NCI-H1417 (cell line): ENCODE measurements at regions not wholly inside any gene's neighbourhood (a gene's known extent, or its start where the extent isn't known, plus 50 kb on each side); places are given as distances from the start of the nearest gene placed in this dataset.
A peak's percentile ranks its signal among the peaks of the same experiment; 100 is the strongest.

Source experiments
- DNase-seq, 3 experiments: peaks; one replicate each; lab custom pipeline; 2025; lab: John Stamatoyannopoulos, UW

DNA sequence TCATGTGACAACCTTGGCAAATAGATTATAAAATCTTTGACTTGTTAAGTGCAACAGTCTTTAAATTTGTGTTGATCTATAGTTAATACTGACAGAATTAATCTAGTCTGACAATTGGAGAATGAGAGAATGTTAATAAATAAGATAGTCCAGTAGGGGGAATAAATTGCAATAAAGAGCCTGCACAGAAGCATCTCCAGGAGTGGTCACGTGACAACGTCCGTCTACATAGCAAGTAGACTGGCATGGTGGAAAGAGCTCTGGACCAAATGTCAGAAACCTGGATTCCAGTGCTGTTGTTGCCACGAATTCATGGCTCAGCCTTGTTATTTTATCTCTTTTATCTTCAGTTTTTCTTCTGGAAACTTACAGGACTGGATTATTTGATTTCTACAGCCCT lies 436.5 kb downstream of the RAB28 start:
- DNase-seq: no peak

DNA sequence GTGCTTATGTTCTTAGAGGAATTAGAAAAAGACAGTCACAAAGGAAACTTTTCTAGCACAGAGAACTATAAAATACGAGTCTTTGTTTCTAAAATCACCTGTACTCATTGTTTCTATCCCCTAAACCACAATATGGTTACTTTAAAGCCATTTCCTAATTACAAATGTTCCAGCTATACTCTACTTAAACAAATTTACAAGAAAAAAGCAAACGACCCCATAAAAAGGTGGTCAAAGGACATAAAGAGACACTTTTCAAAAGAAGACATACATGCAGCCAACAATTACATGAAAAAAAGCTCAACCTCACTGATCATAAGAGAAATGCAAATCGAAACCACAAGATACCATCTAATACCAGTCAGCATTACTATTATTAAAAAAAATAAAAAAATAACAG lies 447.3 kb downstream of the RAB28 start:
- no peak for DNase-seq

DNA sequence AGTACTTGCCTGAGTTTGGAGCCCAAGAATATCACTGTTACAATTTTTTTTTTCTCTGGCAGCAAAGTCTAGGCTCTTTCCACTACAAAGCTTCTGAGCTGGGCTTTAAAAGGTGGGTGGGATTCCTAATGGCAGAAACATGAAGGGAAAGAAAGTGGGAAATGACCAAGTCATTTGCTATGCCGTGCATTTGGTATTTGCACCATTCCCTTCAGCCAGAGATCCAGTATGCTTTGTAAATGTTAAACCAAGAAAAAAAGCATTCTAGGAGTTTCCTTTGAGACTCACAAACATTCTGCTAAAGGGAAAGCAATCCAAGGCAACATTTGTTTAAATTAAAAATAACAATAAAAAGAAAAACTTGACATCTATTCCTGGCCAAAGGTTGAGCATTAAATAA lies 451.2 kb downstream of the RAB28 start:
- no peak for DNase-seq

DNA sequence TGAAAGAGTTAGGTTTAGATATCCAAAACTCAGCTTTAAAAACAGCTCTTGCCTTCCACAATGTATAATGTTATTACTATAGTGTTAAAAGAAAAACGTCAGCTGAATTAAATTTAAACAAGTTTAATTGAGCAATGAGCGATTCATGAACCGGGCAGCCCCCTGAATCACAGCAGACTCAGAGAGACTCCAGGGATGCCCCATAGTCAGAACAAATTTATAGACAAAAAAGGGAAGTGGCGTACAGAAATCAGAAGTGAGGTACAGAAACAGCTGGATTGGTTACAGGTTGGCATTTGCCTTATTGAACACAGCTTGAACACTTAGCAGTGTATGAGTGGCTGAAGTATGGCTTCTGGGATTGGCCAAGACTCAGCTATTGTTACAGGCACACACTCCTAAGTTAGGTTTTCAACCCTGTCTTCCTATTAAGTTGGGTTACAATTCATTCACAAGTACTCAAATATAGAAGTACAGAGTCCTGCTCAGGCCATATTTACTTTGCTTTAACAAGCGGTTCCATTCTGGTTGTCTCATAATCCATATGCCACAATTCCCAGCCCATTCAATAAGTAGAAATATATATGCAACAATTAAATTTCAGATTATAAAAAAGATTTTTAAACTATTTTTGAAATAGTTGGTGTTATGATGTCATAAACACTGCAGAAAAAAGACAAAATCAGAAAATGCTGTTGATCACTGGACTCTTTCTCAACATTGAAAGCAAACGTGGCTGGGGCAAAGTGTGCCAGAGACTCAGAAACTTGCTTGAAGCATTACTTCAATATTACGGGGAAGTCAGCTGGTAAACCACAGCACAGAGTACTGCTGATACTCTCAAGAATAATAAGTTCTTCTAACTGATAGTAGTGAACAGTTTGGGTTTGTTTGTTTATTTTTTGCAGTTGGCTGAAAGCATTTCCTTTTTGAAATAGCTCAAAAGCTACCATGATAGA lies 459.7 kb downstream of the RAB28 start:
- no peak for DNase-seq

DNA sequence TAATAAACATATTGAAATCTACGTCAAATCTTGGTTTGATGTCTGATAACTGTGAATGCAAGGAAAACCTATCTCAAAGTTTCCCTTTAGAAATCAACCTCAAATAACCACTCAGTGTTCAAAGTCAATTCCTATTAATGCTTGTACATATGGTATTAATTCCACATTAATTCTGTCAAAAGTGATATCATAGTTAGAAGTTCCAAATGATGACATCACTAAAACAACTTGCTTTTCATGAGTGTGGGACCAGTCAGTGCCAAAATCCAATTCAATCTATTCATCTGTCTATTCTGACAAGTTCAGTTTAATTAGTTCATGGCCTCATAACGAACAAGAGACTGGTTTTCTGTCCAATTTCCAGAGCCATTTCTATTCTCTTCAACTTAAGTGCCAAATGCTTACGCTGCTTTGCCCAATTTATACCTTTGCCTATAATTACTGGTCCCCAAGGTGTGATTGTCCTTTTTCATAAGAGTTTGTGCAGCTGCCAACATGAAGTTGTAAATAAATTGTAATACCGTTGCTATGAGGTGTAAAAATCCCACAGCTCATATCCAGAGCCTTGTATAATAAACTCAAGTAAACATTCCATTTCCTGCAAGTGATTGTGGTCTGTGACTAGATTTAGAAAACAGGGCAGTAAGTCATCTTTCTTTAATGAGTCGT lies 476.2 kb downstream of the RAB28 start:
- DNase-seq: peak in 2 of 3 experiments; percentile 61 to 92

DNA sequence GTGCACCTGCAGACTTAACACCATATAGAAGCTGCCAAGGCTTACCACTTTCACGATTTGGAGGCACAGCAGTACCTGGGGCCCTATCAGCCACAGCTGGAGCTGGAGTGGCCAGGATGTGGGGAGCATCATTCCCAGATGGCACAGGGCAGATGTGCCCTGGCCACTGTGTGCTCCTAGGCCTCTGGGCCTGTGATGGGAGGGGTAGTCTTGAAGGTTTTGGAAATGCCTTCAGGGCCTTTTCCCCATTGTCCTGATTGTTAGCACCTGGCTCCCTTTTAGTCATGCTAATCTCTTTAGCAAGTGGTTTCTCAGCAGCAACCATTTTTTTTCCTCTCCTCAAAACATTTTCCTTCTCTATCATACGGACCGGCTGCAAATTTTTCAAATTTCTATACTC lies 490.2 kb downstream of the RAB28 start:
- no peak for DNase-seq

DNA sequence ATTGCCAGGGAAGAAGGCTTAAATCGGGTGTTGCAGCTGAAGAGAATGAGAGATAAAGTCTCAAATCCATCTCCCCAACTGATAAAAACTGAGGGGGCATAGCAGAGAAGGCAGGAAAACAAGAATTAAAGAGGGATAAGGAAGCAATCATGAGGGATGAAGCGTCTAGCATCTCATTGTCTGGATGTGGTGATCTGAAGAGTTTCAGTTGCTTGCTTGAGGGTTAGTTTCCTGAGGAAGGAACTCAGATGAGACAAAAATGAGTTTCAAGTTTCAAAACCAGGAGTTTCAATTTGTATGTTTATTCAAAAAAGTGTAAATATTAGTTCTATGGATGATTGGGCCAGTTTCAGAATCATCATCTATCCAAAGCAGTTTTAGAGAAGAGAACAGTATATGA lies 496.9 kb downstream of the RAB28 start:
- DNase-seq: no peak

DNA sequence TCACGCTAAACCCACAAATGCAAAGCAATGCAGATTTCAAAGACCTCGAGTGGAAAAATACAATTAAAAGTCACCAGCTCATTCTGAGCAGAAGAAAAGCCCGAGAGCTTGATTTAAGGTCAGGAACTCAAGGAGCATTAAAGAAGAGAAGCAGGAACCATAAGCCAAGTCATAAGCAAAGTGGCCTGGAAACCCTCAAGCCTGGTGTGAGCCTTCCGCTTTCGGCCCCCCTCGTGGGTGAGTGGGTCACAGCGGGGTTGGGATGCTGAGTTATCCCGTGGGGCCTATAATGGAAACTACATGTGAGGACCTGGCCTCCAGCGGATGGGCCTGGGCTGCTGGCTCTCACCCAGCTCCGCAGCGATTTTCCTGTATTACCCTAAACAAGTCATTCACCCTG lies 504.3 kb downstream of the RAB28 start:
- no peak for DNase-seq

DNA sequence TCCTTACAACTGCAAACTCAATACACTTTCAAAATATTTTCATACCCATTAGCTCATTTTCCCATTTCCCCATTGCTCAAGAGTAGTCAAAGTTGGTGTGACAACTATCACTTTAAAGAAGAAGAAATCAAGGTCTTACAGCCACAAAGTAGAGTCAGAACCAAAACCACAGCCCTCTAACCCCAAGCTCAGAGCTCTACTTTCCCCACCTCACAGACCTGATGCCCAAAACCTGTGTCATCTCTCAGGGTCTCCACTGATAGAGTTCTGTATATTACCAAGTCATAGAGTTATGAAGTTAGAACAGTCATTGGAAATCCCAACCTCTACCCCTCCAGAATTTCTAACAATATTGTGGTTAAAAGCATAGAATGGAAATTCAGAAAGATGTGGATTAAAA lies 505.8 kb downstream of the RAB28 start:
- no peak for DNase-seq

DNA sequence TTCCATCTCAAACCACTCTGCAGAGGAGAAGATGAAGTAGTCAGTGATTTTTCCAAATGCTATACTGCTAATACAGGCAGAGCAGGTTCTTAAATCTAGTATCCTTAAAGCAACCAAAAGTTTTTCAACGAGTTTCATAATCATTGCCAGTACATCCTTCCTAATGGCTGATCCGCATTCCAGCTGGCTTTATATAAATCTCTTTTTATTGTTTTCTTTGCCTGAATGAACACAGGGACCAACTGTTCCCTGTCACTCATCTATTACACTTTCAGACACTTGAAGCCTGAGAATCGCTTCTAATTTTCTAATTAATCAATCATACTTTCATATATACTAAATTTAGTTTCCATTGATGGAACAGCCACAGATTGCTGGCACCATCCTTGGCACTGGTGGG lies 508.6 kb downstream of the RAB28 start:
- DNase-seq: no peak

DNA sequence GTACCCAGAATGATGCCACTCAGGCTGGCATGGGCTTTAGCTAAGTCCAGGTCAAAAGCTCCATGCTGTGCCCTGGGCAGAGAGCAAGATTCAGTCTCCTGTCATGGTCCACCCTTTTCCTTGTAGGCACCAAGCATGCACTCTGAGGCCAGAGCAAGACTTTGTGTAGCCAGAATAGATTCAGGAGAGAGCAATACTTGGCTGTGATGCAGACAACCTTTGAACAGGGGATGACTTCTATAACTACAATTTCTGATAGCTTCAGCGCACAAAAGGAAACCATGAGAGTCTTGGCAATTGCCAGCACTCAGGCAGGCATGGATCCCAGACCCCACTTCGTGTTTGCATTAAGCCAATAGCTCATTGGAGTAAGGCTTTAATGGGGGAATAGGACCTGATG lies 510.6 kb downstream of the RAB28 start:
- DNase-seq: no peak

DNA sequence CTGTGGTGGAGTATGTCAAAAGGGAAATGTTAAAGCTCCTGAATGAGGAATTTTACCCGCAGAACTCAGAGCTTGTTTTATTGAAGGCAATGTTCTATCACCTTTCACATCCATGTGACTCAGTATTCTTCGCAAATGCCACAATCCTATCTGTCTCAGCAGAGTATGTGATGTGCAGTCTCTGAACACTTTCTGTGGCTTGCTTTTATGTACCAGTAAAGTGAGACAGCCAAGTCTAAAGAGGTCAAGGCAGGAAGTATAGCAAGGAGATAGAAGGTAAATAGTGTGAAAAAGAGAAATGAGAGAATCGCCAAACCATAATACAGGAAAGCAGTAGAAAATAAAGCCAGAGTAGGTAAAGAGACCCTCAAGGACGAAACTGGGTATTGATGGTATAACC lies 515.8 kb downstream of the RAB28 start:
- no peak for DNase-seq

DNA sequence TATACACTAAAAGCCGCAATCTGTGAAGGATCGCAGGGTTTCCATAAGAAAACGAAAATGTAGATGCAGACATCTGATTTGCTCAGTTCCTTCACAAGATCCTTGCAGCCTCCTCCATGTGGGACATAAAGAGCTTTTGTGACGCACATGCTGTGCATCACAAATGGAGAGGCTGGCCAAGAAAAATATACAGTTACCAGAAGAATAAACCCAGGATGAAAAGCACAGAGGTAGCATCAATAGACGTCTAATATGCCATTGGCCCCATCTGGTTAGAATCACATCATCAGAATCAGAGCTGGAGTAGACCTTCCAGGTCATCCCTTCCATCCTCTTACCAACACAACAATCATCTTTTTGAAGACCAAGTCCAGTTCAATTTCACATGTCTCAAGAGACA lies 517.4 kb downstream of the RAB28 start:
- no peak for DNase-seq

DNA sequence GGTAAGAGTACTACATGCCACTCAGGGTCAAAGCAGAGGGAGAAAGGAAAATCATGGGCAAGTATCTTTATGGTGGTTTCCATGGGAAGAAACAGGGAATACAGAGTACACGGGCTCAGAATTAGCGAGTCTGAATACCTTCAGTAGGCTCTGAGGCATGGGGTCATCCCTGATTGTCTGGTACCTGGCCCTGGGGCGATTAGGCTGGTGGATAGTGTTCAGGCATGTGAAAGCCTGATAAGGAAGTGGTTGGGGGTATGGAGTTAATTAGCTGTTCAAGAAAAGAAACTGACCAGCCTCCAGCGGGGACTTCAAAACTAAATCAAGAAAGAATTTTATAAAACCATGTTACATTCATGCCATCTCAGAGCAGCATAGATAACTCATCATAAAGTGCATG lies 518.8 kb downstream of the RAB28 start:
- DNase-seq: no peak

DNA sequence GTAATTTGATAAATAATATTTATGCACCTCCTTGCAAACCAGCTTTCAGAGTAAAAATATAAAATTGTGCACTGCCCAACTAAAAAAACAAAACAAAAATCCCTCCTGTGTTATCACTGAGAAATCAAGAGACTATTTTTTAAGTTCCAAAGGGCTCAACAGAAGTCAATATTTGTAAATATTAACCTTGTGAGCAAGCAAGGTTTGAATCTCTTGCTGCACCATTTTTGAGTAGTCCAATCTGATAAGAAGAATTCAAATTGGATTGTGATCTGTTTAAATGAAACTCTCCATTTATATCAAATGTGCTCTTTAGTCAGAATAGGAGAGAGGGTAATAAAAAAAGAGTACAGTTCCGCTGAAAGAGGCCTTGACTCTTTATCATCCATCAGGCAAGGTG lies 520.2 kb downstream of the RAB28 start:
- no peak for DNase-seq

DNA sequence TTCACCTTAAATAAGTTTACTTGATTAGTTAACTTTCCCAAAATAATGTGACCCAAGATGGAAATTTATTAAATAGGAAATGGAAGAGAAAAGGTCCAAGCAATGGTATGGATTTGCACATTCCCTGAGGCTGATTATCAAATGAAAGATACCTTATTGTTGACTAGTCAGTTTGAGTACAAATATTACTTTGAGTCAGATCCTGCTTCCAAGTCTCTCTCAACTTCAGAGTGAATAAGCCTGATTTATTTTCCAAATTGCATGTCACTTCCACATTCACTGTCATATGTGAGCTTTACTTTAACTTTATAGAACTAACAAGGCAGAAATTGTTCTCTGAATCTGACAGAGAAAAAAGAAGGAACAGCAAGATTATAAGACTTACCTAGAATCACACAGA lies 520.8 kb downstream of the RAB28 start:
- no peak for DNase-seq

DNA sequence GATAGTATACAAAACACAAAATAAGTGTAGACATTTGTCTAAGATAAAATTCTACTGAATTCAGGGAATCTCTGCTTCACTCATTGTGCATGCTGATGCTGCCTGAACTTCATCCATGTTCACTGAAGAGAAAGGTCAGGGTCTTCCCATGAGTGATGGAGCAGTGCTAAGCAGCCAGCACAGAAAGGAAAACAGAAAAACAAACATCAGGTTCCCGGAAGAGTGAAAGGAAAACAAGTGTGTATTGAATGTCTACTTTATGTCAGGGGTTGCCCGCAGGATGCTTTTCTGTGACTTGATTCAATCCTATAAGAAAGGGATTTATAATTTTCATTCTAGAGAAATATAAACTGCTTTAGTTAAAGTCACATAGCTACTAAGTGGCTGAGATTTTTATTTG lies 522.4 kb downstream of the RAB28 start:
- no peak for DNase-seq

DNA sequence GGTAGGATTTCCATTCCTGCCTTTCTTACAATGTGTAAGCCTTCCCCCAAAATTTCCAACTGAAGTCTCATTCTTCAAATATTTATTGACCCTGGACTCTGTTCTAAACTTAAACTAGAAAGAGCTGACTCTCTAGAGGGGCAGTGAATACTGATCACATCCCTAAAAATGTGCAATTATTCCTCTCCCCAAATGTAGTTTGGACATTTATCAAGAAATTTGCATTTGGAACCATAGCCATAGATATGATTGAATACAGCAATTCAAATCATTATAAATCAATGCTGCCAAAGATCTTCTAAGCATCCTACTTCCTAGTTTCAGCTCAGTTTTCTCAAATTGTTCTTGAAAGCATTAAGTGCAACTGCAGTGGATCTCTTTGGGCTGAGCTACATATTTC lies 525.7 kb downstream of the RAB28 start:
- no peak for DNase-seq

DNA sequence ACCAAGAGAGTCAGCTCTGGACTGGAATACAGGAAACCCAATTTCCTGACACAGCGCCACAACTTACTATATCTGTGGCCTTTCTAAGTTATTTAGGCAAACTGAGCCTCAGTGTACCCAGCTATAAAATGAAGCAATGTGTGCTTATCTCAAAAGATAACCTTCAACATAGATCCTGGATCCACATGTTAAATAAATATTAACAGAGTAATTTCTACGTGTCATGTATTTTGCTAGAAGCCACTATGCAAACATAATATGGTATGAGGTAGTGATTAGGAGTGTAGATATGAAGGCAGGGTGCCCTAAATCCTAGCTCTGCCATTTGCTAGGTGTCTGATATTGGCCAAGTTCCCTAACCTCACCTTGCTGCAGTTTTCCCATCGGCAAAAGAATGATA lies 527.0 kb downstream of the RAB28 start:
- no peak for DNase-seq

DNA sequence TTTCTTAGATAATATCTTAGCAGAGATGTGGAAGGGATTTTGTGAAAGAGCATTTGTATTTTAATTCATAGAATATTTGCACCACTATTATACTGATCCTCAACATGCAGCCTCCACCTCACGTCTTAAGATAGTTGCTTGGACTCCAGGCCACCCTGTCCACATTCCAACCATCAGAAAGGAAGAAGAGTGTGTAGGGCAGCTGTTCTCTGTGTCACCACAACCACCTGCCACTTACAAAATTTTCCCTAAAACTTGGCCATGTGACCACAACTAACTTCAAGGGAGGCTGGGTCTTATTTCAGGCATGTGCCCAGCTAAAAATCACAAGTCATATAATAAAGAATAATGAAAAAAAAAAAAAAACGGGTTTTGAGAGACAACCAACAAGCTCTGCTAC lies 528.1 kb downstream of the RAB28 start:
- no peak for DNase-seq

DNA sequence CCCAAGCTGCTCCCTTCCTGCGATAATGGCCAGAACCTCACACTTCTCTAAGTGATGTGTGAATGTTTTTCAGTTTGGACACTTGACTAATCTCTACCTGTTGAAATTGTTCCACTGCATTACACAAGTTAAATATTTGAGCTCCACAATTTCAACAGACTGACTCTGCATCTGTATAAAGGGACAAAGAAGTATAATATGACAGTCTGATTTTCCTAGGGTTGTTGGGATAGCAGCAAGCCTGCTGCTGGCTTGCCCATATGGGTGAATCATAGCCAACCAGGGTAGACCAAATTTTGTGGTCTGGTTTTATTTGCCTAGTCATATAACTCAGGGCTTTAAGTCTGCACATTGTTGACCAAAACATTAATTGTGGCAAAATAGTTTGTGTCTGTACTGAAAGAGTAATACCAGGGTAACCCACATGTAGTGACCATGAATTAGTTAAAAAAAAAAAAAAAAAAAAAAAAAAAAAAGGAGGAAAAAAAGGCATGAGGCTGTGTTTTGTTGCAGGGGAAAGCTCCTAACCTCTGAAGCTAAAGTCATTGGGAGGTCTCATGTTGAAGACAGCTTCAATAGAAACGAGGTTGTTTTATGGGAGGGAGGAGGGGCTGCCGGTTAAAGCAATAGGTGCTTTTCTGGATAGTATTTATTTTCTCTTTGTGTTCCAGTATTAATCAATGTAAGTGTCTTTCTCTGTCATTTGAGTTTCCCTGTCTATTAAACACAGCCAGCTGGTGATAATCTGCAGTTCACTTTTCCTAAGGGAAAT lies 534.2 kb downstream of the RAB28 start:
- DNase-seq: peak in 2 of 3 experiments; percentile 16 to 65

DNA sequence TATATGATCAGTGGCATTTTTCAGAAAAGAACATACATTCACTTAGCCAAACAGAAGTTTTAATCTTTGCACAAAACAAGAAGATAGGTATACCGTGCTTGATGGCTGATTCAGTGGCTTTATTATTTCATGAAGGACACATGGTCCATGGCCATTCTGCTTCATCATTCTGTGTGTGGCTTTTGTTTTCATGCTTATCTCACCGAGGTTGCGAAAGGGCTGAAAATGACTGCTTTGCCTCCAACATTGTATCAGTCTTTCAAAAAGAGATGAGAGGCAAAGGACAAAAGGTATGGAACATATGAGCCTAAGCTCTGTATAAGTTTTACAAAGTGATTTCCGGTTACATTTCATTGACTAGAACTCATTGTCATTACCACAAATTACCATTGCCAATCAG lies 541.1 kb downstream of the RAB28 start:
- no peak for DNase-seq

DNA sequence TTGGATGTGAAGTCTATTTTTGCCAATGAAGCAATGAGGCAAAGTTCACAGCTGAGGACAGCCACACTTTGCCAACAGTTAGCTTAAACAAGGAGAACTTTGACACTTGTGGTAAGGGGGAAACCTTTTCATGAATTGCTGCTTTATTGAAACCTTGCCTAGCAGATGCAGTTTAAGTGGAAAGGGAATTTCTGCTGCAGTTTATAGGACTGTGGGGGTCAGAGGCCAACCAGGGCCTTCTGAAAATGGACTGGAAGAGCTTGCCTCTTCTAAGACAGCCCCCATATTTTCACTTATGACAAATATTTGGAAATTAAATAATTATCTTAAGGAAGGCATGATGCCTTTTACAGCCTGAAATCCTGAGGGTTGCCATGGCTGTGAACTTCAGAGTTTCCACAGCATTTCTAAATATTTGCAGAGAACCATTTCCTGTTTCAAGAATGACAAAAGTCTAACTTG lies 550.3 kb downstream of the RAB28 start:
- DNase-seq: no peak
